Fibroblast of mammary gland (primary cell): ENCODE measurements at regions not wholly inside any gene's neighbourhood (a gene's known extent, or its start where the extent isn't known, plus 50 kb on each side); places are given as distances from the start of the nearest gene placed in this dataset.

Experiments
- DNase-seq: peaks from one replicate; pipeline ENCODE4 v3.0.0-alpha.2; 2010; ENCODE audit warnings: low read depth
- H3K4me3 ChIP-seq: 2 replicates; pipeline ENCODE4 v1.5.1; 2011; ENCODE audit warnings: low read depth, mild to moderate bottlenecking, low read length, moderate library complexity; ENCODE audit not compliant: control insufficient read depth
- CTCF ChIP-seq: conservative IDR thresholded peaks from 2 replicates; pipeline ENCODE4 v1.5.1; 2011; ENCODE audit warnings: low read depth, low read length, inconsistent platforms; ENCODE audit not compliant: control insufficient read depth, insufficient read depth

GRCh38 chr13:68173111-68173510, 943.0 kb upstream of the PCDH9 start:
- no peak for TF ChIP-seq CTCF
- no peak overlapping the region for H3K4me3 ChIP-seq
- peak; percentile 18 for DNase-seq

GRCh38 chr13:68170961-68171360, 940.8 kb upstream of the PCDH9 start:
- DNase-seq = no peak
- H3K4me3 ChIP-seq = no peak overlapping the region
- no peak for TF ChIP-seq CTCF

- TF ChIP-seq CTCF = no peak
- DNase-seq = no peak
- no peak overlapping the region for H3K4me3 ChIP-seq
Observed at GRCh38 chr13:68168448-68168847, 938.3 kb upstream of the PCDH9 start.

GRCh38 chr13:68160466-68160865, 930.3 kb upstream of the PCDH9 start:
- H3K4me3 ChIP-seq = no peak overlapping the region
- peak; percentile 52 for DNase-seq
- no peak for TF ChIP-seq CTCF

GRCh38 chr13:68152414-68152813, 922.3 kb upstream of the PCDH9 start:
- no peak for TF ChIP-seq CTCF
- DNase-seq = no peak
- H3K4me3 ChIP-seq = no peak overlapping the region

GRCh38 chr13:68145852-68146251, 915.7 kb upstream of the PCDH9 start:
- no peak for DNase-seq
- no peak overlapping the region for H3K4me3 ChIP-seq
- TF ChIP-seq CTCF = no peak

- no peak overlapping the region for H3K4me3 ChIP-seq
- TF ChIP-seq CTCF = no peak
- DNase-seq = no peak
Observed at GRCh38 chr13:68128297-68128915, 898.3 kb upstream of the PCDH9 start.
